PC-9 (cell line): ENCODE measurements at regions not wholly inside any gene's neighbourhood (a gene's known extent, or its start where the extent isn't known, plus 50 kb on each side); places are given as distances from the start of the nearest gene placed in this dataset.

Source experiments
- CTCF ChIP-seq: fragments of 200-600 bp; sonication (generic); conservative IDR thresholded peaks from 2 replicates; pipeline ENCODE4 v1.6.1; 2017; ENCODE audit warnings: mixed run types, antibody characterized with exemption, mild to moderate bottlenecking, moderate library complexity
- EZH2 ChIP-seq: fragments of 200-600 bp; sonication (generic); IDR thresholded peaks from 2 replicates; pipeline ENCODE4 v1.8.0; 2017; ENCODE audit warnings: antibody characterized with exemption, low read depth

- TF ChIP-seq CTCF (no peak), EZH2 (no peak)
Observed at GRCh38 chr9:107883496-107884124, 394.0 kb upstream of the KLF4 start.
